Mesodermal cell (in vitro differentiated cells): ENCODE measurements at regions not wholly inside any gene's neighbourhood (a gene's known extent, or its start where the extent isn't known, plus 50 kb on each side); places are given as distances from the start of the nearest gene placed in this dataset.

ENCODE experiments used
- H3K27ac ChIP-seq: 2 replicates; pipeline ENCODE4 v1.7.0; 2013; ENCODE audit warnings: mild to moderate bottlenecking, low read depth, low read length, moderate library complexity; ENCODE audit not compliant: severe bottlenecking
- H3K36me3 ChIP-seq: 2 replicates; pipeline ENCODE4 v1.7.1; 2013; ENCODE audit warnings: mild to moderate bottlenecking, low read length, moderate library complexity; ENCODE audit not compliant: control insufficient read depth, insufficient read depth
- H3K4me1 ChIP-seq: one replicate; pipeline ENCODE4 v1.7.1; 2013; ENCODE audit warnings: mild to moderate bottlenecking, low read length; ENCODE audit not compliant: insufficient read depth, control insufficient read depth, poor library complexity, severe bottlenecking
- H3K4me3 ChIP-seq: 2 replicates; pipeline ENCODE4 v1.7.0; 2013; ENCODE audit warnings: low read length, control low read depth, mild to moderate bottlenecking; ENCODE audit not compliant: insufficient read depth, poor library complexity, severe bottlenecking; ENCODE audit errors: extremely low read depth
- H3K9me3 ChIP-seq: 2 replicates; pipeline ENCODE4 v1.7.1; 2013; ENCODE audit warnings: mild to moderate bottlenecking, low read length, moderate library complexity; ENCODE audit not compliant: control insufficient read depth
- WGBS, 2 experiments: methylation state at CpG; one replicate each; pipeline ENCODE4 v1.1.5; 2013; ENCODE audit warnings: missing lambda C conversion rate in 2 of 2; ENCODE audit not compliant: insufficient coverage in 2 of 2; 5-methylcytosine and 5-hydroxymethylcytosine counted together

DNA sequence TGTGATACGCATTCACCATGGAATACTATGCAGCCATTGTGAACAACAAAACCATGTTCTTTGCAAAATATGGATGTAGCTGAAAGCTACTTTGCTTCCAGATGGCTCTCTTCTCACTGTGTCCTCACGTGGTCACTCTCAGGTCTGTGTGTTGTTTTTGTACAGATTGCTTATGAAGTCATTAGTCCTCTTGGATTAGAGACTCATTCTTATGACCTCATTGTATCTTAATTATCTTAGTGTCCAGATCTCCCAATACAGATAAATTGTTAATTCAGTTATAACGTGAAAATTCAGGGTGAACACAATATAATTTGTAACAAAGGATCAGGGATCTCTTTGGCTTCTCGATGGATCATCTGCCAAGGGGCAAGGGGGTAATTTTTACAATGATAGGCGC, 100.4 kb upstream of the TOP3B start:
- H3K9me3 ChIP-seq: no peaks in the 10 kb centered on the region
- no peaks in the 10 kb centered on the region for H3K36me3 ChIP-seq
- no peaks in the 10 kb centered on the region for H3K4me1 ChIP-seq
- H3K27ac ChIP-seq: no peak overlapping the region
- WGBS, 2 experiments: 79 to 83% methylated on average over 1 to 2 of the region's 5 CpGs
- no peak overlapping the region for H3K4me3 ChIP-seq

DNA sequence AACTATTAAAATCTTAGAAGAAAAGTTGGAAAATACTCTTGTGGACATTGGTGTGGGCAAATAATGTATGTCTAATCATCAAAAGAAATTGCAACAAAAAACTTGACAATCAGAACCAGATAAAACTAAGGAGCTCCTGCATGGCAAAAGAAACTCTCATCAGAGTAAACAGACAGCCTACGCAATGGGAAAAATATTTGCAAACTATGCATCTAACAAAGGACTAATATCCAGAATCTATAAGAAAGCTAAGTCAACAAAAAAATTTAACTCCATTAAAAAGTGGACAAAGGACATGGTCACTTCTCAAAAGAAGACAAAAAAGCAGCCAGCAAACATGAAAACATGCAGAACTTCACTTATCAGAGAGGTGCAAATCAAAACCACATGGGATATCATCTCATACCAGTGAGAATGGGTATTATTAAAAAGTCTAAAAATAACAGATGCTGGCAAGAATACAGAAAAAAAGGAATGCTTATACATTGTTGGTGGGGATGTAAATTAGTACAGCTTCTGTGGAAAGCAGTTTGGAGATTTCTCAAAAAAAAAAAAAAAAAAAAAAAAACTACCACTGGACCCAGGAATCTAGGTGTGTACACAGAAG, 99.7 kb upstream of the TOP3B start:
- H3K4me3 ChIP-seq: no peak overlapping the region
- no peaks in the 10 kb centered on the region for H3K9me3 ChIP-seq
- H3K27ac ChIP-seq: no peak overlapping the region
- no peaks in the 10 kb centered on the region for H3K4me1 ChIP-seq
- WGBS, 2 experiments: 78% methylated on average over 1 of the region's 1 CpG; no CpG with 5 or more reads in 1 of the 2 experiments
- no peaks in the 10 kb centered on the region for H3K36me3 ChIP-seq

DNA sequence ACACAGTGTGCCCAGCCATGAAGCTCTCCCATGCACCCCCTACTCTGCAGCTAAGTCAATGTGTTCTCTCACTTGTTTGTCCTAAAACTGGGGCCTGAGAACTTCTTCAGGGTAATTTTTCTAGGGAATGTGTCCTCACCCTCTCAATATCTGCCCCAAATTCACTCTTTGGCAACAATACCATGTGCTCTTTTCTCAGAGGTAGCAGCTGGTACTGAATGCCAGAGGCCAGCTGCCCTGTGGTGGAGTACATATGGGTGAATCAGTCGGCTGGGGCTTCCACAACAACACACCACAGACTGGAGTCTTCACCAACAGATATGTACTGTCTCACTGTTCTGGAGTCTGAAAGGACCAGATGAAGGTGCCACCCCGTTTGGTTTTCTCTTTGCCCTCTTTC, 97.7 kb upstream of the TOP3B start:
- H3K9me3 ChIP-seq: no peaks in the 10 kb centered on the region
- no peak overlapping the region for H3K27ac ChIP-seq
- no peak overlapping the region for H3K4me3 ChIP-seq
- 40% methylated on average over 1 of the region's 2 CpGs; no CpG with 5 or more reads in 1 of the 2 experiments for WGBS, 2 experiments
- H3K36me3 ChIP-seq: no peaks in the 10 kb centered on the region
- peaks cover under 1% of the 10 kb centered on the region for H3K4me1 ChIP-seq

DNA sequence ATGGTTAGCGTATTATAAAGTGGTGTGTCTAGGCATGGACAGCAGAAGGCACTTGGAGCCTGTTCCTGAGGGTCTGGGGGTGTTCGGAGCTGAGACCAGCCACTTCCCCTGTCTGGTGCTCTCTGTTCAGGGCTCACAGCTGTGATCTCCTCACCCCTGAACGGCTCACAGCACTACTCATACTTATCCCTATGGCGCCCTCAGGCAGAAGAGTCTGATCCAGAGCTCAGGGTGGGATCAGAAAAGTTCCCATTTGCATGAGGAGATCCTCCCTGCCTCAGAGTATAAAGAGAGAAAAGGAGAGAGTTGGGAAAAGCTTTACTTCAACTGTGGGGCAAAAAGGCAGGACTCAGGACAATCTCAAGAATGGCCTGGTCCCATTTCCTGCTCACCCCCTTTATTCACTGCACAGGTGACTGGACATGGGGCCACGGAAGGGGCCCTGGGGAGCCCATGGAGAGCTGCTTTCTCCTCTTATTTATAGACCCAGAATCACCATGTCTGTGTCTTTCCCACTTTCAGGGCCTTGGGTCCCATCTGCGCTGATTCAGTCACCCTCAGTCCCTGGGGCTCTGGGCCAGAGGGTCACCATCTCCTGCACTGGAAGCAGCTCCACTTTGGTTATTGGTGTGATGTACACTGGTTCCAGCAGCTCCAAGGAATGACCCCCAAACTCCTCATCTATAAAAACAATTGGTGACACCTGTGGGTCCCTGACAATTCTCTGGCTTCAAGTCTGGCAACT, 97.0 kb upstream of the TOP3B start:
- no peak overlapping the region for H3K27ac ChIP-seq
- 61 to 96% methylated on average over 2 to 3 of the region's 6 CpGs for WGBS, 2 experiments
- peaks cover 7% of the 10 kb centered on the region for H3K4me1 ChIP-seq
- H3K9me3 ChIP-seq: no peaks in the 10 kb centered on the region
- no peak overlapping the region for H3K4me3 ChIP-seq
- no peaks in the 10 kb centered on the region for H3K36me3 ChIP-seq

DNA sequence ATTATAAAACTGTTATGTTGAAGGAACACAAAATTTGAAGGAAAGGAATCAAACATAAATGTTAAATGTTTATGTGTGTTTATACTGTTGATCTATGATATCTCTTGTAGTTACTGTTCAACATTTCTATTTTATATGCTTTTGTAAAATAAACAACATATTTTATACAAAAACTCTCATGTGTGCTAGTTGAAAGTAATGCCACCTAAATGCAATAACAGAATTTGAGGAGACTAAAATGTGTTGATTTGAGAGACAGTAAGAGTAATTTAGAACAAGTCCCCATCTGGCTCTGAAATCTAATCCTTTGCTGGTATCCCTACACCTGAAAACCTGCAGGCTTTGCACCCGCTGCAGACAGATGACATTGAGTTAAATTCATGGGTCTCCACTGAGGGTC, 95.7 kb upstream of the TOP3B start:
- Histone ChIP-seq H3K4me1 (peaks cover 14% of the 10 kb centered on the region), H3K27ac (no peak overlapping the region), H3K36me3 (no peaks in the 10 kb centered on the region), H3K9me3 (no peaks in the 10 kb centered on the region), H3K4me3 (no peak overlapping the region)
- 44% methylated on average over 1 of the region's 1 CpG; no CpG with 5 or more reads in 1 of the 2 experiments for WGBS, 2 experiments

DNA sequence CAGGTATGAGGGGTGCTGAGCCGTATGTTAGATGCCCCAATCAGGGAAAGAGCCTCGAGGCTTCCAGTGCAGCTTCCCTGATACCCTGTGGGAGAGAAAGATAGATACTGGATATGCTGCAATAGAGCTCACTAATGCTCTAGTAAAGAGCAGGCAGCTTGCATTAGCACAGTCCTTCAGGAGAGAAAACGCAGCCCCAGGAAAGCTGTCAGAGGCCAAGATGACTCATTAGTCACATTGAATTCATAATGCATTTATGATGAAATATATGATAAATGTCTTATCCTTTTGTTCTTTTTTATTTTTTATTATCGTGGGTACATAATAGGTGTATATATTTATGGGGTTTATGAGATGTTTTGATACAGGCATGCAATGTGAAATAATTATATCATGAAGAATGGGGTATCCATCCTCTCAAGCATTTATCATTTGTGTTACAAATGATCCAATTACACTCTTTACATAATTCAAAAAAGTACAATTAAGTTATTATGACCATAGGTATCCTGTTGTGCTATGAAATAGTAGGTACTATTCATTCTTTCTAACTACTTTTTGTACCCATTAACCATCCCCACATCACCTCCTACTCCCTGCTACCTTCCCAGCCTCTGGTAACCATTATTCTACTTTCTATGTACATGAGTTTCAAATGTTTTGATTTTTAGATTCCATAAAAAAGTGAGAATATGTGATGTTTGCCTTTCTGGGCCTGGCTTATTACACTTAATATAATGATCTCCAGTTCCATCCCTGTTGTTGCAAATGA, 94.5 kb upstream of the TOP3B start:
- H3K9me3 ChIP-seq: no peaks in the 10 kb centered on the region
- H3K4me3 ChIP-seq: no peak overlapping the region
- 71 to 84% methylated on average over 2 of the region's 4 CpGs for WGBS, 2 experiments
- no peak overlapping the region for H3K27ac ChIP-seq
- no peaks in the 10 kb centered on the region for H3K36me3 ChIP-seq
- H3K4me1 ChIP-seq: peaks cover 14% of the 10 kb centered on the region

DNA sequence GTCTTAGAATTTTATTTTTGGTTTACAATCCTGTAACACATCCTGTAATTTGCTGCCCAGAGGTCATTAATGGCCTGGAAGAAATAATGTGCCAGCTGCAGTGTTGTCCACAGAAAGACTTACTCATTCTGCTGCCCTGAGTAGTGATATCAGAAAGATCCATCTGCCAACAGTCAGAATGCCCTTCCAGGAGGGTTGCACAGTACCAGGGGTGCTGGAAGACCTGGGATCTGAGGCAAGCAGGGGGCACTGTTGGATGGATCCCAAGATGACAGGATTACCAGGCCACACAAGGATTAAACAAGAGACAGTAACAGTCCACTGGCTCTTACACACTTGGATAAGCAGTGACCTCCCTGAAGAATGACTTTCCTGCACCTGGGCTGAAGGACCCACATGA, 93.8 kb upstream of the TOP3B start:
- H3K4me1 ChIP-seq: peaks cover 14% of the 10 kb centered on the region
- no peaks in the 10 kb centered on the region for H3K36me3 ChIP-seq
- H3K4me3 ChIP-seq: no peak overlapping the region
- no peaks in the 10 kb centered on the region for H3K9me3 ChIP-seq
- no peak overlapping the region for H3K27ac ChIP-seq

DNA sequence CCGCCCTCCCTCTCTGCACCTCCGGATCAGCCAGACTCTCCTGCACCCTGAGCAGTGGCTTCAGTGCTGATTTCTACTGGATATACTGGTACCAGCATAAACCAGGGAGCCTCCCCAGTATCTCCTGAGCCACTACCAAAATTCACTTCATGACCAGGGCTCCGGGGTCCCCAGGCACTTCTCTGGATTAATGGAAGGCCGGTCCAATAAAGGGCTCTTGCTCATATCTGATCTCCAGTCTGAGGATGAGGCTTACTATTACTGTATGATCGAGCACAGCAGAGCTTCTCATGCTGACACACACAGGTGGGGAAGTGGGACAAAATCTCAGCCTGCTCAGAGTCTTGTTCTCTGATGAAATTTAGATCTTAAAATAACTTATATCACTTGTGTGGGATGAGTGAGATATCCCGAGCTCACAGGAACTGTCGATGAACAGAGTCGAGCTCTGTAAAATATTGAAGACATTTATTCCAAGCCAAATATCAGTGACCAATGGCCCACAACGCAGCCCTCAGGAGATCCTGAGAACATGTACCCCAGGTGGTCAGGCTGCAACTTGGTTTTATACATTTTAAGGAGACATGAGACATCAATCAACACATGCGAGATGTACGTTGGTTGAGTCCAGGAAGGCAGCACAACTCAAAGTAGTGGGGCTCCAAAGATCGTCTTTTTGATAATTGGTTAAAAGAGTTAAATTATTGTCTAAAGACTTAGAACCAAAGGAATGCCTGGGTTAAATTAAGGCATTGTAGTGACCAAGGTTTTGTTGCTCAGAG, 93.0 kb upstream of the TOP3B start:
- Histone ChIP-seq H3K9me3 (no peaks in the 10 kb centered on the region), H3K4me3 (no peak overlapping the region), H3K27ac (no peak overlapping the region), H3K4me1 (peaks cover 14% of the 10 kb centered on the region), H3K36me3 (no peaks in the 10 kb centered on the region)
- WGBS, 2 experiments: 89 to 93% methylated on average over 7 to 10 of the region's 12 CpGs

DNA sequence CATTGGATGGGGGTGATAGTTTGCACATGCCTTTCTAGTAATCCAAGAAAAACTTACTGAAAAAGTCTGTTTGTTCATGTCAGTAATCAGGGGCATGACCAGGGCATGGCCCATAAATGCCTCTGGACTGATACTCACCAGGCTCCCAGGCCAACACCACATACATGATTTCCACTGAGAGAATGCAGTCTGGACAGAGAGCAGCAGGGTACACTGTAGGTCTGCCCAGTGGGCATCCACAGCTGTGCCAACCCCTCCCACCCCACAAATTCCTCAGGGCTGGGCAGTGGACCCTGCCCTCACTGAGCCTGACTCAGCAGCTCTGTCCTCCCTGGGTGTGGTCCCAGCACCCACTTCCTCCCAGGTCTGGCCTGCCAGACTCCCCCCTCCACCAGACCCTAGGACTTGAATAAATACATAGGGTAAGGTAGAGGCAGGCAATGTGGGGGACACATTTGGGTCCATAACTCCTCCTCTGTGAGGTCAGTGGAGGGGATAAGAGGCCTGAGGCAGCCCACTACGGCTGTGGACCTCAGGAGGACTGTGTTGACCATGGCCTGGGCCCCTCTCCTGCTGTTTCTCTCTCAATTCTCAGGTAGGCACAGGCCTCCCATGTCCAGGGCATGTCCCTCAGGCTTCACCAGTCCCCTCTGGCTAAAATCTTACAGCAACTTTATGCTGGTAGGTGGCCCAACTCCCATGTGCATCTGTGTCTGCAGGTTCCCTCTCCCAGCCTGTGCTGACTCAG, 92.2 kb upstream of the TOP3B start:
- Histone ChIP-seq H3K4me3 (no peak overlapping the region), H3K27ac (no peak overlapping the region), H3K9me3 (no peaks in the 10 kb centered on the region), H3K4me1 (peaks cover 14% of the 10 kb centered on the region), H3K36me3 (no peaks in the 10 kb centered on the region)
- WGBS, 2 experiments: 0% methylated on average over 1 of the region's 1 CpG
